ENCODE measurements at regions not wholly inside any gene's neighbourhood (a gene's known extent, or its start where the extent isn't known, plus 50 kb on each side); places are given as distances from the start of the nearest gene placed in this dataset.

DNA sequence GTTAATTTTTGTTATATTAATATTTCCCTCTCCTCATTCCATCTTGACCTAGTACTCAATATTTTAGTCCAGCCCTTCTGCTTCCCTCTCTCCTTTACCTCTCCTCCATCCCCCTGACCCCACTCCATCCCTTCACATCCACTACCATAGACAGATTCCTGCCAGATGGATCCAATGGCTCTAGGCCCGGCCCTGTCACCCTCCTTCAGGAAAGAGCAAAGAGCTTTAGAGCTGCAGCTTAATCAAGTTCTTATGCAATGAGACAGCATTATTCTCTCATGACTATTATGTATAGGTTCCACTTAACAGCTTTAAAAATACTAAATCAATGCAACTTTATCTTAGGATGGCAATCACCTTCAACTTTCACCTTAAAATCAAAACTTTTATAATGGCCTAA is 200.7 kb upstream of the TTC14 start:
- H3K4me1 ChIP-seq, result no peaks in the 10 kb centered on the region
- no peak overlapping the region for H3K4me3 ChIP-seq
- no peaks in the 10 kb centered on the region for H3K36me3 ChIP-seq
- no peak for TF ChIP-seq CTCF (IDR thresholded peaks at IDR 0.05)
- no peak for TF ChIP-seq POLR2A (IDR thresholded peaks at IDR 0.05)
- TF ChIP-seq POLR2AphosphoS5 (IDR thresholded peaks at IDR 0.05), result no peak
- no peak for TF ChIP-seq EP300 (IDR thresholded peaks at IDR 0.05)
- no peak overlapping the region for H3K27ac ChIP-seq
- no peaks in the 10 kb centered on the region for H3K9me3 ChIP-seq
- DNase-seq (ENCODE audit: low spot score in 2 of 2), result no peak
- 45% methylated on average over 1 of the region's 1 CpG for WGBS
- H3K27me3 ChIP-seq, result no peaks in the 10 kb centered on the region

- Histone ChIP-seq H3K9me3 (no peaks in the 10 kb centered on the region), H3K4me3 (no peak overlapping the region), H3K27ac (no peak overlapping the region), H3K27me3 (no peaks in the 10 kb centered on the region), H3K36me3 (no peaks in the 10 kb centered on the region), H3K4me1 (no peaks in the 10 kb centered on the region)
- no peak for DNase-seq (ENCODE audit: low spot score in 2 of 2)
- 63% methylated on average over 2 of the region's 2 CpGs for WGBS
- TF ChIP-seq POLR2A (IDR thresholded peaks at IDR 0.05), result no peak
- TF ChIP-seq POLR2AphosphoS5 (IDR thresholded peaks at IDR 0.05), result no peak
- TF ChIP-seq CTCF (IDR thresholded peaks at IDR 0.05), result no peak
- no peak for TF ChIP-seq EP300 (IDR thresholded peaks at IDR 0.05)
Observed at GRCh38 chr3:180402471-180403073, 199.4 kb upstream of the TTC14 start.

GRCh38 chr3:180403156-180403555 is 198.8 kb upstream of the TTC14 start:
- no peaks in the 10 kb centered on the region for H3K27me3 ChIP-seq
- no peaks in the 10 kb centered on the region for H3K4me1 ChIP-seq
- no peak for DNase-seq (ENCODE audit: low spot score in 2 of 2)
- no peaks in the 10 kb centered on the region for H3K36me3 ChIP-seq
- TF ChIP-seq POLR2A (IDR thresholded peaks at IDR 0.05) (no peak), POLR2AphosphoS5 (IDR thresholded peaks at IDR 0.05) (no peak), CTCF (IDR thresholded peaks at IDR 0.05) (no peak), EP300 (IDR thresholded peaks at IDR 0.05) (no peak)
- no peaks in the 10 kb centered on the region for H3K9me3 ChIP-seq
- H3K4me3 ChIP-seq, result no peak overlapping the region
- no peak overlapping the region for H3K27ac ChIP-seq

DNA sequence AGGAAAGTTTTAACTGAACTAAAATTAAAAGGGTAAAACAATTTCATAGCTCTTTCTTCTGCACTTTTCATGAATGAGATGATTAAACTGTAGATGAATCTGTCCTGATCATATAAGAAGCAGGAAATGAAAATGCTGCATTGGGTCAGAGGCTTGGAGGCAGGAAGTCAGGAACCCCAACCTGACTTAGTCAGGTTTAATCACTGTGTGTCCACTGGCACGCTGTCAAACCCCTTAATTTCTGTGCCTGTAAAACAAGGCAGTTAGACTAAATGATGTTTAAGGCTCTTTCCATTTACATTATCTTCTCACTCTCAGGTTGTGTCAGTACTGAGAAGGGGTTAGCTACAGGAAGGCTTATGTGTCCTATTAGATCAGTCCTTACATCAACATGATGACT is 193.3 kb upstream of the TTC14 start:
- no peaks in the 10 kb centered on the region for H3K9me3 ChIP-seq
- TF ChIP-seq POLR2AphosphoS5 (IDR thresholded peaks at IDR 0.05), result no peak
- WGBS, result 74% methylated on average over 1 of the region's 1 CpG
- no peaks in the 10 kb centered on the region for H3K4me1 ChIP-seq
- no peak for DNase-seq (ENCODE audit: low spot score in 2 of 2)
- H3K36me3 ChIP-seq, result no peaks in the 10 kb centered on the region
- H3K27me3 ChIP-seq, result no peaks in the 10 kb centered on the region
- no peak overlapping the region for H3K4me3 ChIP-seq
- H3K27ac ChIP-seq, result no peak overlapping the region

GRCh38 chr3:180409170-180409569 is 192.8 kb upstream of the TTC14 start:
- TF ChIP-seq POLR2AphosphoS5 (IDR thresholded peaks at IDR 0.05), result no peak
- no peak for TF ChIP-seq POLR2A (IDR thresholded peaks at IDR 0.05)
- TF ChIP-seq CTCF (IDR thresholded peaks at IDR 0.05), result no peak
- no peak for TF ChIP-seq EP300 (IDR thresholded peaks at IDR 0.05)
- Histone ChIP-seq H3K36me3 (no peaks in the 10 kb centered on the region), H3K27me3 (no peaks in the 10 kb centered on the region), H3K4me1 (no peaks in the 10 kb centered on the region), H3K9me3 (no peaks in the 10 kb centered on the region), H3K27ac (no peak overlapping the region), H3K4me3 (no peak overlapping the region)
- no peak for DNase-seq (ENCODE audit: low spot score in 2 of 2)

GRCh38 chr3:180409883-180410282 is 192.1 kb upstream of the TTC14 start:
- H3K36me3 ChIP-seq, result no peaks in the 10 kb centered on the region
- H3K4me3 ChIP-seq, result no peak overlapping the region
- WGBS, result 67% methylated on average over 2 of the region's 2 CpGs
- no peak for DNase-seq (ENCODE audit: low spot score in 2 of 2)
- no peaks in the 10 kb centered on the region for H3K27me3 ChIP-seq
- no peaks in the 10 kb centered on the region for H3K9me3 ChIP-seq
- no peak overlapping the region for H3K27ac ChIP-seq
- no peaks in the 10 kb centered on the region for H3K4me1 ChIP-seq
- TF ChIP-seq POLR2AphosphoS5 (IDR thresholded peaks at IDR 0.05), result no peak
- TF ChIP-seq CTCF (IDR thresholded peaks at IDR 0.05), result no peak
- no peak for TF ChIP-seq POLR2A (IDR thresholded peaks at IDR 0.05)
- no peak for TF ChIP-seq EP300 (IDR thresholded peaks at IDR 0.05)

Measured in suprapubic skin (tissue), 4 donors.